Breast epithelium (tissue), 4 donors: ENCODE measurements at regions not wholly inside any gene's neighbourhood (a gene's known extent, or its start where the extent isn't known, plus 50 kb on each side); places are given as distances from the start of the nearest gene placed in this dataset.

Experiments
- DNase-seq, 2 donors: peaks; one replicate each; pipeline ENCODE4 v3.0.0-alpha.2; 2019; ENCODE audit warnings: low spot score in 2 of 2
- H3K27ac ChIP-seq, 2 donors: fragments of 200-600 bp; sonication (generic) in 1 of 2; one replicate each; pipeline ENCODE4 v1.5.1; 2016 to 2019; ENCODE audit warnings: mild to moderate bottlenecking in 1 of 2
- H3K27me3 ChIP-seq, 2 donors: fragments of 200-600 bp; sonication (generic) in 1 of 2; one replicate each; pipeline versions ENCODE4 v1.5.1 to v1.6.0; 2017 to 2019; ENCODE audit warnings: control low read depth in 1 of 2, mild to moderate bottlenecking in 1 of 2
- H3K36me3 ChIP-seq: fragments of 200-600 bp; one replicate; pipeline ENCODE4 v1.5.1; 2019
- H3K4me1 ChIP-seq, 2 donors: fragments of 200-600 bp; sonication (generic); one replicate each; pipeline ENCODE4 v1.5.1; 2016 to 2019; ENCODE audit warnings: control low read depth in 1 of 2
- H3K4me3 ChIP-seq, 3 donors: fragments of 200-600 bp; sonication (generic); 1 replicate in 2 of 3; 2 replicates in 1 of 3; pipeline ENCODE4 v1.5.1; 2016 to 2019; ENCODE audit warnings: mild to moderate bottlenecking in 3 of 3, moderate library complexity in 2 of 3
- H3K9me3 ChIP-seq, 2 donors: fragments of 200-600 bp; sonication (generic) in 1 of 2; one replicate each; pipeline ENCODE4 v1.5.1; 2016 to 2019; ENCODE audit warnings: control low read depth in 1 of 2
- CTCF ChIP-seq, 3 donors: fragments of 450-650 bp; IDR thresholded peaks; one replicate each; pipeline ENCODE4 v1.5.1; 2016 to 2017; ENCODE audit warnings: antibody characterized with exemption in 3 of 3, mild to moderate bottlenecking in 3 of 3, moderate library complexity in 3 of 3
- POLR2A ChIP-seq: fragments of 450-650 bp; IDR thresholded peaks from one replicate; pipeline ENCODE4 v1.6.1; 2016; ENCODE audit warnings: antibody characterized with exemption, mild to moderate bottlenecking, moderate library complexity
- POLR2AphosphoS5 ChIP-seq, 3 donors: sonication (generic); formaldehyde crosslinking; IDR thresholded peaks; one replicate each; pipeline ENCODE4 v1.6.1; 2017; ENCODE audit warnings: antibody characterized with exemption in 3 of 3
- intact Hi-C: fragments of 100-400 bp; cut with DNase I; formaldehyde crosslinking; loops from one replicate; pipeline ENCODE4 v1.15.1; 2023; ENCODE audit warnings: low total_unique reads

GRCh38 chr21:27562303-27562702 lies 595.4 kb upstream of the ADAMTS5 start:
- Histone ChIP-seq H3K4me3 (no peak overlapping the region), H3K36me3 (no peaks in the 10 kb centered on the region), H3K4me1 (no peaks in the 10 kb centered on the region), H3K27me3 (no peaks in the 10 kb centered on the region), H3K27ac (no peak overlapping the region), H3K9me3 (no peaks in the 10 kb centered on the region)
- no peak for DNase-seq
- intact Hi-C loops: no loop called here
- TF ChIP-seq POLR2A (no peak), POLR2AphosphoS5 (IDR thresholded peaks at IDR 0.05) (no peak), CTCF (IDR thresholded peaks at IDR 0.05) (no peak)

GRCh38 chr21:27561116-27561515 lies 594.2 kb upstream of the ADAMTS5 start:
- H3K9me3 ChIP-seq: no peaks in the 10 kb centered on the region
- TF ChIP-seq POLR2A (no peak), POLR2AphosphoS5 (IDR thresholded peaks at IDR 0.05) (no peak), CTCF (IDR thresholded peaks at IDR 0.05) (no peak)

GRCh38 chr21:27557356-27557755 lies 590.5 kb upstream of the ADAMTS5 start:
- intact Hi-C loops: no loop called here
- H3K9me3 ChIP-seq: peaks cover 1 to 7% of the 10 kb centered on the region in 2 donors
- H3K27me3 ChIP-seq: no peaks in the 10 kb centered on the region
- no peak overlapping the region for H3K4me3 ChIP-seq
- no peak overlapping the region for H3K27ac ChIP-seq
- no peaks in the 10 kb centered on the region for H3K36me3 ChIP-seq
- no peak for DNase-seq
- no peak for TF ChIP-seq CTCF (IDR thresholded peaks at IDR 0.05)
- no peak for TF ChIP-seq POLR2AphosphoS5 (IDR thresholded peaks at IDR 0.05)
- TF ChIP-seq POLR2A: no peak
- no peaks in the 10 kb centered on the region for H3K4me1 ChIP-seq

More at GRCh38 chr21:27561116-27561515, 594.2 kb upstream of the ADAMTS5 start:
- intact Hi-C loops: no loop called here
- Histone ChIP-seq H3K4me1 (no peaks in the 10 kb centered on the region), H3K36me3 (no peaks in the 10 kb centered on the region), H3K27ac (no peak overlapping the region), H3K27me3 (no peaks in the 10 kb centered on the region), H3K4me3 (no peak overlapping the region)
- no peak for DNase-seq

- no peak overlapping the region for H3K4me3 ChIP-seq
- TF ChIP-seq CTCF (IDR thresholded peaks at IDR 0.05): no peak
- no peak for TF ChIP-seq POLR2AphosphoS5 (IDR thresholded peaks at IDR 0.05)
- TF ChIP-seq POLR2A: no peak
Observed at GRCh38 chr21:27555996-27556395, 589.1 kb upstream of the ADAMTS5 start.

GRCh38 chr21:27550287-27550686 lies 583.4 kb upstream of the ADAMTS5 start:
- Histone ChIP-seq H3K4me3 (no peak overlapping the region), H3K9me3 (peaks cover 4 to 13% of the 10 kb centered on the region in 2 donors), H3K36me3 (no peaks in the 10 kb centered on the region), H3K27me3 (no peaks in the 10 kb centered on the region), H3K4me1 (no peaks in the 10 kb centered on the region), H3K27ac (no peak overlapping the region)
- intact Hi-C loops: no loop called here
- DNase-seq: no peak
- TF ChIP-seq CTCF (IDR thresholded peaks at IDR 0.05): no peak
- no peak for TF ChIP-seq POLR2A
- TF ChIP-seq POLR2AphosphoS5 (IDR thresholded peaks at IDR 0.05): no peak

More at GRCh38 chr21:27555996-27556395, 589.1 kb upstream of the ADAMTS5 start:
- Histone ChIP-seq H3K9me3 (peaks cover 4 to 13% of the 10 kb centered on the region in 2 donors), H3K27ac (no peak overlapping the region), H3K4me1 (no peaks in the 10 kb centered on the region), H3K27me3 (no peaks in the 10 kb centered on the region), H3K36me3 (no peaks in the 10 kb centered on the region)
- no peak for DNase-seq
- intact Hi-C loops: no loop called here
